HEK293T (cell line): ENCODE measurements at regions not wholly inside any gene's neighbourhood (a gene's known extent, or its start where the extent isn't known, plus 50 kb on each side); places are given as distances from the start of the nearest gene placed in this dataset.

Source experiments
- LEF1 ChIP-seq: fragments of 450-650 bp; IDR thresholded peaks from 2 replicates; pipeline ENCODE4 v1.6.1; 2017; ENCODE audit warnings: mild to moderate bottlenecking, borderline replicate concordance
- NFRKB ChIP-seq: fragments of 450-650 bp; IDR thresholded peaks from 2 replicates; pipeline ENCODE4 v1.6.1; 2016; ENCODE audit warnings: mild to moderate bottlenecking, moderate library complexity
- TF ChIP-seq, protein P1 (sequence below): fragments of 450-650 bp; IDR thresholded peaks from 2 replicates; pipeline ENCODE4 v1.6.1; 2016

DNA sequence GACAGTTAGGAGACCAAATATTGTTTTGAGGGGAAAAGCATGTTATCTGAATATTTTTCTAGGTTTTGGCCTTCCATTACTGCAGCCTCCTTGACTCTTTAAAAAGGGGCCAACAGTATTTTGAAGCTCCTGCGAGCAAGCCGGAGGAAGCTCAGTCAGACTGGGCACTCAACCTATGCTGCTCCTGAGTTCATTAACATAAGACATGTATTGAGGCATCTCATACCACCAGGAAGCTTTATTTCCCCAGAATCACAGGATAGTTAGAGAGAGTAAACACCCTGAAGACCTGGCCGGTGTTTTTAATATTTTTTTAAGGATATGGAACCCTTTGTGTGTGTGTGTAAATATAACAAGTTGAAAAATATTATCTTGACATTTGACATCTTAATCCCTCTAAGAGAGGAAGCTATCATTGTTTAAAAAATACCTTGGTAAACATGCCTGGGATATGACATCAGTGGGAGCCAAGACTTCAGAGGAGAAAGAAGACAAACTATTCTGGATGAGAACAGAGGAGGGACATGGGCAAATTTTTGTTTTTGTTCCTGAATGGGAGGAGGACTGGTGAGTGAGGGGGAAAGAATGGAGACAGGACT lies 139.3 kb upstream of the SLIT3 start:
- TF ChIP-seq, protein P1, sequence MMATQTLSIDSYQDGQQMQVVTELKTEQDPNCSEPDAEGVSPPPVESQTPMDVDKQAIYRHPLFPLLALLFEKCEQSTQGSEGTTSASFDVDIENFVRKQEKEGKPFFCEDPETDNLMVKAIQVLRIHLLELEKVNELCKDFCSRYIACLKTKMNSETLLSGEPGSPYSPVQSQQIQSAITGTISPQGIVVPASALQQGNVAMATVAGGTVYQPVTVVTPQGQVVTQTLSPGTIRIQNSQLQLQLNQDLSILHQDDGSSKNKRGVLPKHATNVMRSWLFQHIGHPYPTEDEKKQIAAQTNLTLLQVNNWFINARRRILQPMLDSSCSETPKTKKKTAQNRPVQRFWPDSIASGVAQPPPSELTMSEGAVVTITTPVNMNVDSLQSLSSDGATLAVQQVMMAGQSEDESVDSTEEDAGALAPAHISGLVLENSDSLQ: no peak
- TF ChIP-seq LEF1: no peak
- TF ChIP-seq NFRKB: no peak
